HG03460 (cell line): ENCODE measurements at regions not wholly inside any gene's neighbourhood (a gene's known extent, or its start where the extent isn't known, plus 50 kb on each side); places are given as distances from the start of the nearest gene placed in this dataset.

ENCODE experiments used
- ATAC-seq: cut with Tn5 transposase; IDR thresholded peaks from one replicate; pipeline ENCODE4 v1.9.1; 2021; ENCODE audit not compliant: unreplicated experiment

DNA sequence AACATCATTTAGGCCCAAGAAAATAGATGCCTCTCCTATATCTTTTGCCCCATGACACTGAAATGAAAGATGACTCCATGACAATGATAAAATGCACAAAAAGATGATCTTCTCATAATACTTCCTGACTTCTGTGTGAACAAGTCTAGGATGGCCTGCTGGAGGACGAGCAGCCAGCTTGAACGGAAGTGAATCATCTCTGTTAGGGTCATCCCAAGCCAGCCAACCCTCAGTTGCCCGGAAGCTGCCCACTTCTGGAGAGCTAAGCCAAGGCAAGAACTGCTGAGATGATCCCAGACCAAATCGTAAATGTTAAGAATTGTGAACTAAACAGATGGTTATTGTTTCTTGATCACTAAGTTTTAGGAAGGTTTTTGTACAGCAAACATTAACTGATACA lies 249.7 kb upstream of the HS3ST5 start:
- no peak for ATAC-seq

DNA sequence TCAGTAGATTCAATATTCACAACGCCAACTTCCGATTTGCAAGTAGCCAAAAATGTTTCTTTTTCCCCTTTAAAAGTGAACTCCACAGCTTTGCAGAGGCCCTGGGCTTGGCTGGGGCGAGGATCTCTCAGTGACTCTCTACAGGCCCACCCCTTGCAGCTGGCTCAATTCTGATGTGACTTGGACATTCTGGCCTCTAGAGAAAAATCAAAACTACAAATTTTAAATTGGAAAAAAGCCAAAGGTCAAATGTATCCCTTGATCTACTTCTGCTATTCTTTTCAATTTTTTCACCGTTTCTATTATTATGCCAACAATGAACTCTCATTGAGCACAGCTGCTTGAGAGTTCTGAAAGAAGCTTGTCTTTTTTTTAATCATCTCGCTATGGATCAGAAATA lies 245.9 kb upstream of the HS3ST5 start:
- ATAC-seq: no peak

GRCh38 chr6:114586298-114586697 lies 243.5 kb upstream of the HS3ST5 start:
- ATAC-seq: no peak

DNA sequence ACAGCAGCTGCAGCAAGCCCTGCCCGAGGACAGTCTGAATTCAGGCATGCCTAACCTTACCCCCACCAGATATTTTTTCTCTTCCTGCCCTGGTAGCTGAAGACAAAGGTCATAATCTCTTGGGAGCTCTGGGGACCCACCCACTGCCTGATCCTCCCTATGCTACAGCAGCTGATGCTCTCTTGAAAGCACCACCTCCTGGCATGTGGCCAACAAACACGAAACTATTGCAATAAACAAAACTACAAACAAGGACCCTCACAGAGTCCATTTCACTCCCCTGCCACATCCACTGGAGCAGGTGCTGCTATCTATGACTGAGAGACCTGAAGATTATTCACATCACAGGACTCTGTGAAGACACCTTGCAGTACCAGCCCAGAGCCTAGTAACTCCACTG lies 238.5 kb upstream of the HS3ST5 start:
- no peak for ATAC-seq

DNA sequence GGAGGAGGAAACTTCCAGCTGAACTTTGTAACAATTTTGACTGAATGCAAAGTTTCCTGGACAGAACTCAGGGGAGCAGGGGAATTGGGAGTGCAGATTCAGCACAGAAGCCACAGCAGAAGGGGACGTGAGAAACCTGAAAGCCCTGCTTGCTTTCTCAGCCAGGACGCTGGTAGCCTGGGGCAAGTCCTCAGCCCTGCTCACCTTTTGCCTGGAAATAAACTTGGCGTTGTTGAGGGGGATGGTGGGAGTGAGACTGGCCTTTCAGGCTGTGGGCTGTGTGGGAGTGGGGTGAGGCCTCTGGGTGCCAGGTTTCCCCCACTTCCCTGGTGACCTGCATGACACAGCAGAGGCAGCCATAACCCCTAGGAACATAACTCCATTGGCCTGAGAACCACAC lies 238.1 kb upstream of the HS3ST5 start:
- ATAC-seq: no peak

DNA sequence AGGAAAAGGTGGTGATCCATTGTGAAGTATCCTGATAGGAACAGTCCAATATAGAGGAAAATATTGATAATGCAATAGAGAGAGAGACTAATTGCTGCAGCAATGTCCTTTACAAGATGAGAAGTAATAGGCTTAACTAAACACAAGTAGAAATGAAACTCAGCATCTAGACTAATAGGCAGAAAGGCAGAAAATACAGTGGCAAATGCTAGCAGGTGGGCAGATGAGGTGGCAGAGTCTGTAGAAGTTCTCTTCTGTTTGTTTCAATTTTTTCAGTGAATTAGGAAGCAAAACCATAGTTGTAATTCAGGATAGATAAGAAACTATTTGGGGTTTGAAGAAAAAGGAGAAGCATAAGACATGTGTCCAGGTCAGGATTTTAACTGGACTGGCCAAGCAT lies 236.7 kb upstream of the HS3ST5 start:
- no peak for ATAC-seq

DNA sequence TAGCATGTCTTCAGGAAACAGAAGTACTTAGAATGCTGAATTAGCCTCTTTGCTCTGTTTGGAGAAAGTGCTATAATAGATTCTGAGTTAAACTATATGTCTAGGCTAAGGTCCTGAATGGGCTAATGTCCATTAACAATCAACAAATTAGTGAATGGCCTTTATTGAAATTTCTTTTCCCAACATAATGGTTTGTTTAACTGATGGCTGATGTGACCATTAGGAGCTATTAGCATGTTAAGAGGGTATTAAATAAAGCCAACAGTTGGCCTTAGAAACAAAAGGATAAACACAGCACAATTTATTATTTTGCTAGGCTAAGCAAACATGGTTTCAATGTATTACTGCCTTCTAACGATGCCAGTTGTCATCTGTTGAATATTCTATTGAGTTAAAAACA lies 234.3 kb upstream of the HS3ST5 start:
- ATAC-seq: no peak

DNA sequence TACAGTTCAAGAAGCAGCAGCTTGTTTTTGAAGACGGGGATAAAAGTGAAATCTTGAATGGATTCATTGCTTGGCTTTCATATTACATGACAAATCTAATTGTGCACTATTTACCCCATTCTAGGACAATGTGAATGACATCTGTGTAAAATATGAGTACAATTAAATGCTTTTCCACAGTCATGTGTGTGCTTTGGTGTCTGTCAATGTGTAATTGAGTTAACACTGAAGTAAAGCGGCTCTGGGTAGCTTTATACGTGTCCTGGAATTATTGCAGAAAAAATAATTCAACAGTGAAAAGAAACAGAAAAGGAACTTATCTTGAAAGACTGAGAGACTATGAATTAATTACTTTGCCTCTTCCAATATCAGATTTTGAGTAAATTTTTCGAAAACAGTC lies 233.5 kb upstream of the HS3ST5 start:
- no peak for ATAC-seq

DNA sequence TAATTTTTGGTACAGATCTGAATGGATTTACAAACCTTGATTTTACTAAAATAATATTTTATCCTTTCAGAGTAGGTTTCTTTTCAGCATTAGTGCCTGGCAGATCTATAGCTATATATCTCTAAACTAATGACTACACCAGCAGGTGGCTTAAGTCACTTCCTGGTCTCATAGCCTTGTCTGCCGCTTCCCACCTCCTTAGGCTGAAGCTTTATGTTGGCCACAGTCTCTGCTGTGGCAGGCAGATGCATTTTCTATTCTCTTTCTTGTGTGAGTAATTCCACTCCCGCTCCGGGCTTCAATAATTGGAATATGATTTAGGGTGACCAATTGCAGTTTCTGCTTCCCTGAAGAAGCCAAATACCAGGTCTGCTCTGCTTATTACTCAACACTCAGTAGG lies 226.8 kb upstream of the HS3ST5 start:
- no peak for ATAC-seq

- ATAC-seq: no peak
These were observed 221.6 kb upstream of the HS3ST5 start for GRCh38 chr6:114564302-114564933.

DNA sequence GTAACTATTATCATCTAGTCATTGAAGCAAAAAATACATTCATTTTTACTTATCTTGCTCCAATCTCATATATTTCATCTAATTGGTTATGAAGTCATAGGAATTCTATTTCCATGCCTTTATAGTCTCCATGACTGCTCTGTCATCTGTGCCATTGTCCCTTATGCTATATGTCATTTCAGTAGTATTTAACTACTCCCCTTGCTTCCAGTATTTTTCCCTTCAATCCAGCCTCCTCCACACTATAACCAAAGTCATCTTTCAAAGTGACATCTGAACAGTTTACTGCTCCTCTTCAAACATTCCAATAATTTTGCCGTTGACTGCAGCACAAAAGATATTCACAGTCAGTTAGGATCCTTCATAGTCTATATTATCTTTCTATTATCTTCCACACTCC lies 216.6 kb upstream of the HS3ST5 start:
- ATAC-seq: no peak

- ATAC-seq: no peak
These were observed 215.3 kb upstream of the HS3ST5 start for GRCh38 chr6:114558153-114558552.

DNA sequence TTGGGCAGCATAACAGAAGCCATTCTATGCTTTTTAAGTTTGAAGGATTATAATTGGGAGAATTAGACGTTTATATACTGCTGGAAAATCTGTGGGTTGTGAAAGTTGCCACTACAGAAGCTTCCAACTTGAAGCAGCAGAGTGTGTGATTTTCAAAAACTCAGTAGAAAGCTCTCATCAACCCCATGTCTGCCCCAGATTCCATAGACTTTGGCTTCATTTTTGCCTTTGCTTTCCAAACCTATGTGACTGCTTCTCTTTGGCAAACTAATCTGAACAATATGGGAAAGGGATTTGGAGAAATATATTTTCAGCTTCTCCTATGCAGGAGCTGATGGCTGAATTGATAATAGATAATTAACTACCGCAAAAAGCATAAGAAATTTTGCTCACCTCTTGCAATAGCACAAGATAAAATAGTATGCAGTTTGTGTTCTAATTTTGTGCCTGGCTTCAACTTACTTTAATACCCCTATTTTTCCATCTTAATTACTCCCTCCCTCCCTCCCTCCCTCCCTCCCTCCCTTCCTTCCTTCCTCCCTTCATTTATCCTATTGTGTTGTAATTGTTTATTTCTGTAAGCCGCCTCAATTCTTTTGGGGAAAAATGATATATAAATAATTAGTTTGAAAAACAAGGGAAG lies 214.1 kb upstream of the HS3ST5 start:
- ATAC-seq: no peak

- no peak for ATAC-seq
These were observed 207.5 kb upstream of the HS3ST5 start for GRCh38 chr6:114550316-114550715.

DNA sequence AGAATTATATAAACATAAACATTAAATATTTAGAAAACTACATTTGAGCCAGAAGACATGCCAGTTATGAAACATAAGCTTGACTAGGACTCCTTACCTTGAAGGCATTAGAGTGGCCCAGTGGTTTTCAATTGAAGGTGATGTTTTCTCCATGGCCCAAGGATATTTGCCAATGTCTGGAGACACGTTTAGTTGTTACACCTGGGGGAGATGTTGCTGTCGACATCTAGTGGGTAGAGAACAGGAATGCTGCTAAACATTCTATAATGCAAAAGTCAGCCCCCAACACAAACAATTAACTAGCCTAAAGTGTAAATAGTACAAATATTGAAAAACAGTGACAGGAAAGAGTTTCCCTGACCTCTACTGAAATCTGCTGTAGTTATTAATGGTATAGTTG lies 200.9 kb upstream of the HS3ST5 start:
- no peak for ATAC-seq

- ATAC-seq: no peak
These were observed 199.0 kb upstream of the HS3ST5 start for GRCh38 chr6:114541794-114542193.

DNA sequence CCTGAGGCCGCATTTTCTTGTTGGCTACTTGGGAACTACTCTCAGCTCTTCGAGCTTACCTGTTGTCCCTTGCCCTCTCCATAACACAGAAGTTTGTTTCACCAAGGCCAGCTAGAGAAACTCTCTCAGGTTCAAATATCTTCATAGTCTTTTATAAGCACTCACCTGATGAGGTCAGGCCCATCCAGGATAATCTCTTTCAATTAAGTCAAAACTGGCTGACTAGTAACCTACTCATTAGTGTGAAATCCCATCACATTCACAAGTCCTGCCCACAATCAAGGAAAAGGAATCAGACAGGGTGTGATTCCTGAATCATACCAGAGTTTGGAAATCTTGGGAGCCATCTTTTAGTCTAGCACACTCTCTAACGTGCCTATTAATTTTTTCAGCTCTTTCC lies 195.2 kb upstream of the HS3ST5 start:
- no peak for ATAC-seq

- ATAC-seq: no peak
These were observed 192.0 kb upstream of the HS3ST5 start for GRCh38 chr6:114534813-114535212.

DNA sequence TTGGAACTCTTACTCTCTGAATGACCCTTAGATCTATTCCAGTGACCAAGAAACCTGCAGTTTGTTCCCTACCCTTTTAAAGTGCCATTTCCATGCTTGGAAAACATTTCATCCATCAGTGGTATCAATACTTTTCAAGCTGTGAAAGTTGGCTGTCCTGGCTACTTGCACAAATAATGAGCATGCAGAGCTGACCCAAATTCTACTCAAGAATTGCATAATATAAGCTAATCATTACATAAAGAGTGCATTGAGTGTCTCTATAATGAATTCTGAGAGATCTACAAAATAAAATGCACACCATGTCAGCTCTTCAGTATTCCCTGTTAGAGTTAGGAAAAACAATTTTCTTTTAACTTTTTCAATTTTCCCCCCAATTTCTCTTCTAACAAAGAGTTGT lies 181.3 kb upstream of the HS3ST5 start:
- no peak for ATAC-seq

DNA sequence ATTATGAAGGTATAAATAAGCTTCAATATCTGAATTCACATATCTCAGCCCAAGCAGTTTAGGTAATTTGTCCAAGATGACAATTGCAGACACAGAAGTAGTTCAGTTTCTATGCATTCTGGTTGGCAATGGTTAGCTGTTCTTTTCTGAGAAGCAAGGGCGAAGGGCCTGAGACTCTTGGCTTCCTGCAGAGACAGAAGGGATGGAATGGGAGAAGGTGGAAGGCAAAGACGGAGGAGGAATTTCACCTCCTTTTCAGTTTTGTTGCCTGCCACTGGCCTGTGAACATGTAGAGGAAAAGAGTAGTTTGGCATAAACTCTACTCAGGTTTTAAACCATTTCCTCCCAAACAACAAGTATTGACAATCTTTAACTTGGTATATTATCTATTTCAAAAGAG lies 180.7 kb upstream of the HS3ST5 start:
- no peak for ATAC-seq

DNA sequence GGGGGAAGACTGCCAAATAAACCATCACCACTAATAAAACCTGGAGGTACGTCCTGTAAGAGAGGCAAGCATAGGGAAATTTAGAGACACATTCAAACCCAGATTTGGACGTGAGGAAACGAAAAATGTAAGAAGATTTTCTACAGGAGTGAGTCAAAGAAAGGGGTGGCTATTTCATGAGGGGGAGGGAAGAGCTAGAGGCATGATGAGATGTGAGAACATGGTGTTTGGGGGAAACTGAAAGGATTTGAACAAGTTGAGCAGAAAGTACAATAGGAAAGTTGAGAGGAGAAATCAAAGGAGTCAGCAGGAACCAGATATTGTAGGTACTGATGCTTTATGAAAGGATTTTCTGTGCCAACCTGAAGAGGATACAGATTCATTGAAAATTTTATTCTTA lies 179.1 kb upstream of the HS3ST5 start:
- ATAC-seq: no peak

GRCh38 chr6:114520976-114521375 lies 178.2 kb upstream of the HS3ST5 start:
- no peak for ATAC-seq

DNA sequence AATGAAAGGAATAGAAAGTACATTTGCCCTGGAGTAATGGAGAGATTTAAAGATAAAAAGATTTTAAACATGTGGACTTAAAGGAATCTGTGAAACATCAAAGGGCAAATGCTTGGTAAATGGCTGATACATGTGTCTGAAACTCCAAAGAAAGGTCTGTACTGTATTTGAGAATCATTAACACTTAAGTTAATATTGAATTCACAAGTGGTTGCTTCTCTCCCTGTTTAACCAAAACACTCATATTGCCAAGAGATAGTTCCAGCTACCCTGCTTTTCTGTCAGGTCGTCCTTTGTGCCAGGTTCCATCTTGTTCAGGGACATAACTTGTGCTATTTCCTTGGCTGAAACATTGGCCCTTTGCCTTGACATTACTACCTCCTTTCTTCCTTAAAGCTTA lies 171.3 kb upstream of the HS3ST5 start:
- ATAC-seq: no peak
